HG03196 (cell line): ENCODE measurements at regions not wholly inside any gene's neighbourhood (a gene's known extent, or its start where the extent isn't known, plus 50 kb on each side); places are given as distances from the start of the nearest gene placed in this dataset.
"Not testable (repeated sequence)": the region's sequence is repeated elsewhere in the genome, so short reads cannot be mapped to it uniquely, and the experiment has no call there.

ENCODE experiments used
- ATAC-seq: cut with Tn5 transposase; IDR thresholded peaks from one replicate; pipeline ENCODE4 v1.9.1; 2021; ENCODE audit not compliant: unreplicated experiment

DNA sequence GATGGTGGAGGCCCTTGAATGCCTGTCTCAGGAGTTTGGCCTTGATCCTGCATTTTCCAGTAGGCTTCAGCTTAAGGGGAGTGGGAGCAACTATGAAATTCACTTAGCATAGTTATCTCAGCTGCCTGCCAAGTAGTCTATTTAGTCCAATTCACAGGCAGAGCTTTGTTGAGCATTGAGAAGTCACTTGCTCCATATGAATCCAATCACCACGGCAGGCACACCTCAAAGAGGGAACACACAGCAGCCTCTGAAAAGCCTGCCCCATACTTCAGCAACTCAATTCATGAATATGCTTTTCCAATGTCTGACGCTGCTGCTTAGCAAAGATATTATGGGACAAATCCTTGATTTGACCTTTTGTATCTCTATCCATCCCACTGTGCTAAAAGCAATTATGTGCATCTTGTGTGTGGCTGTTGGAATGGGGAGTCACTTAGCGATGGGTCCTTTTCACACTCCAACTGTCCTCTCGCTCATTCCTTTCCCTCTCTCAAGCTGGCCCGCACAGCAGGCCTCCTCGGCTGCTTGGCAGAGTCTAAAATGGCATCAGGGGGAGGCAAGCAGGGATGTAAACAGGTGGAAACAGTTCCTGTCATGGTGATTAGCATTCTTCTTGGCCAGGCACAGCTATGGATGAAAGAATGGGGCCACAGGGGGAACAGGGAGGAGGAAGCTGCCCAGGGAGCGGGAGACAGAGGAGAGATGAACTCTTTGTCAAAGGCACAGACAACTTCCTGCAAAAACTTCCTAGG lies 56.0 kb upstream of the LRPPRC start:
- no peak for ATAC-seq

DNA sequence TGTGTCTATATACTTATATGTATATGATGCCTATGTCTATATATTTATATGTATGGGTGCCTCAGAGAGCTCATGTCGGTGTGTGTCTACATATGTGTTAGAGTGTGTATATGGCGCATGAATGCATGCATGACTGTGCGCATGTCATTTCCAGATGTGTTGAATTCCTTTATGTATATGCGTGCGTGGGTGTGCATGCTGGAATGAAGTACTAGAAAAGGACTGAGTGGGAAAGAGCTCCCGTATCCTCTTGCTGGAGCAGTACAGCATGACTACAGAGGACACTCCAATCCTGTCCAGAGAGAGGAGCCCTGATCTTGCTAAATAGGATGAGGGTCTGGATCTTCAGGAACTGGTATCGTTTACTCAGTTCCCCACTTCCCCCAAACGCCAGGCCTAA lies 56.8 kb upstream of the LRPPRC start:
- no peak for ATAC-seq

DNA sequence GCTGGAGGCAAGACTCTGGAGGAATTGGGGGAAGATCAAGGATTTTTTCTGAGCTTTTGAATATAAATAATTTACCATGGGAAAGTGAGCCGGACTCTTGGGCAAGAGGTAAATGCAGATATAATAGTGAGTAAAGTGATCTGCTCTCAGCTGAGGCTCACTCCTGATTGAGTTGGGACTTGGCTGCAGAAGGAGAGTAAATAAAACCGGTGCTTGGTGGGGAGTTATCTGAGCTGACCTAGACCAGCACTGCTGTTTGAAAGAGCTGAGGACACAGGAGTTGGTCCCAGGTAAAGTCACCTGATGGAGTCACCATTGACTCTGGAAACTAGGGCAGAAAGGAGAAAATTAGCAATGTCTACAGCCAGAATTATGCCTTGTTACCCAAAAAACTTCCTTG lies 57.3 kb upstream of the LRPPRC start:
- ATAC-seq: no peak

DNA sequence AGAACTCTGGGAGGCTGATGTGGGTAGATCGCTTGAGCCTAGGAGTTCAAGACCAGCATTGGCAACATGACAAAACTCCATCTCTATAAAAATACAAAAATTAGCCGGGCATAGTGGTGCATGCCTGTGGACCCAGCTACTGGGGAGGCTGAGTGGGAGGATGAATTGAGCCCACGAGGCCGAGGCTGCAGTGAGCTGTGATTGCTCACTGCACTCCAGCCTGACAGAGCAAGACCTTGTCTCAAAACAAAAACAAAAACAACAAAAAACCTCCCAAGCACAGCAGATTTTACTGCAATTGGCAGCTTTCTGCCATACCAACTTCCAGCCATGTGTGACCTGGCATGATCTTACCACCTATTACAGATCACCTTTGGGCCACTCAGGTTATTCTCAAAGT lies 57.7 kb upstream of the LRPPRC start:
- no peak for ATAC-seq

DNA sequence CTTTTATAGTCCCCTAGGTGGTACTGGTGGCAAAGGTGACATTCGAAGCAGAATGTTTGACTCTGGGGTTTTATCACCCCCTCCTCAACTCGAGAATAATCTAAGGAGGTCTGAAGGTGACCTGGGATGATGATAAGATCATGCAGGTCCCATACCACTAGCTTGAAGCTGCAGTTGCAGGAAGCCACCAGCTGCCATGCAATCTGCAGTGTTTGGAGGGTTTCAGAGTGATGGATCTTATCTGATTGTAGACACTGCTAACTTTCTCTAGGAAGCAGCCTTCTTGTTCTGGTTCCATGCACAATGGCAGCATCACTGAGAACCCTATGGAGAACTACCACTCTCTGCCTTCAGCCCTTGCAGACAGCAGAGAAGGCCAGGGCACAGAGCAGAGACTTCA lies 59.4 kb upstream of the LRPPRC start:
- no peak for ATAC-seq

DNA sequence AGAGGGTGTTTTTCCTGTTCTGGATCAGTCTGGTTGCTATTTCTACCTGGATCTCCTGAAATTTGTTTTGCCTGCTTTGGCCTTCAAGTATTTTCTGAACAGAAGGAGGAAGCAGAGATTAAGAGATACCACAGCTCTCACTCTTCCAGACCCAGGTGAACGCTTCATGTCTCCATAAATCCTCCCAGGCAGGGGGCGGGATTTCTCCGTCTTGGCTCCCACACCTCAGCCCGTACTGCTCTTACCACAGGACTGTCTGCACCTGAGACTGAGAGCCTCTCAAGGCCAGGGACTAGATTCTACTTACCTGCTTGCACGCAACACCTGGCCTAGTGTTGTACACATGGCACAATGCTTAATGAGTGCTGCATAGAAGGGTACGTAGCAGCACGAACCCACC lies 59.9 kb upstream of the LRPPRC start:
- no peak for ATAC-seq

DNA sequence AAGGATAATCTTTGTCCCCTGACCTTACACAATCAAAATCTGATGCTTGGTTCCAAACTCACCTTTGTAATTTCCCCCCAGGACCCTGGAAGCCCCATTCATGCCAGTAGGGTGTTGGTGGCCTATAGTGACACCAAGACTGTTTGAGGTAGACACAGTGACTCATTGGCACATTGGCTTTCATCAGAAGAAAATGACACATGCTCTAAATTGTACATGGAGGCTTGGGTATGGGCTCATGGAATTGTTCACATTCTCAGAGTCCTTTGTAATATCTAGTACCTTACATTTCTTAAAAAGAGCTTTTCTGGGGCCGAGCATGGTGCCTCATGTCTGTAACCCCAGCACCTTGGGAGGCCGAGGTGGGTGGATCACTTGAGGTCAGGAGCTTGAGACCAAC lies 61.2 kb upstream of the LRPPRC start:
- no peak for ATAC-seq

DNA sequence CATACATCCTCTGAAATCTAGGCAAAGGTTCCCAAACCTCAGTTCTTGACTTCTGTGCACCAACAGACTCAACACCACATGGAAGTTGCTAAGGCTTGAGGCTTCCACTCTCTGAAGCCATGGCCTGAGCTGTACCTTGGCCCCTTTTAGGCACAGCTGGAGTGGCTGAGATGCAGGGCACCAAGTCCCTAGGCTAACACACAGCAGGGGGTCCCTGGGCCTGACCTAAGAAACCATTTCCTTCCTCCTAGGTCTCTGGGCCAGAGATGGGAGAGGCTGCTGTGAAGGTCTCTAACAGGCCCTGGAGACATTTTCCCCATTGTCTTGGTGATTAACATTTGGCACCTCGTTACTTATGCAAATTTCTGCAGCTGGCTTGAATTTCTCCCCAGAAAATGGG lies 64.5 kb upstream of the LRPPRC start:
- ATAC-seq: not testable (repeated sequence)

DNA sequence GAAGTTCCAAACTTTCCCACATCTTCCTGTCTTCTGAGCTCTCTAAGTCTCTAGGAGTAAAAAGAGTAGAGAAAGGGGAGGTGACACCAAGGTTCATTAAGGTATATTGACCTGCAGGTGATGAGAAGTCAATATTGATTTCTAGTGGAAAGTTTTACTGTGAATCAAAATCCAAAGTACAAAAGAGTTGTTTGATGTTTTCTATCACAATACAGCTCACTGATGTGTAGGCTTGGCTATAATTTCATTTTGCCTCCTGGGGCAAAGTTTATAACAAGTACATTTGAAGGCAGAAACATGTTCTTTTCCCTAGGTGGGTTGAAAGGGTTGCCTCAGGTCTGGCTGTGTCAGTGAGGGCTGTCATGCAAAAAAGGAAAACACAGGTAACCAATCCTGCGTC lies 65.2 kb upstream of the LRPPRC start:
- no peak for ATAC-seq

DNA sequence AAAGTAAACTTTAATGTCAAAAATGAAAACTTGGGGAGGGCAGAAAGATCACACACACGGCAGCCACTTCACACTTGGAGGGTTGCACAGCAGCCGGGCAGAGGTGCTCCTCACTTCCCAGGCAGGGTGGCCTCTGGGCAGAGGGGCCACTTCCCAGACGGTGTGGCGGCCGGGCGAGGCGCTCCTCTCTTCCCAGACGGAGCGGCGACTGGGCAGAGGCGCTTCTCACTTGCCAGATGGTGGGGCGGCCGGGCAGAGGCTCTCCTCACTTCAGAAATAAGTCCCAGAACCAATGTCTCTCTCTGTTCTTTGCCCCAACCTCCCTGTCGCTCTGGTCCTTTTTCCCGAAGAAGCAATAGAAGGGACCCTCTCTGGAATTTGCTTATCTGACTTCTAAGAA lies 65.7 kb upstream of the LRPPRC start:
- no peak for ATAC-seq

DNA sequence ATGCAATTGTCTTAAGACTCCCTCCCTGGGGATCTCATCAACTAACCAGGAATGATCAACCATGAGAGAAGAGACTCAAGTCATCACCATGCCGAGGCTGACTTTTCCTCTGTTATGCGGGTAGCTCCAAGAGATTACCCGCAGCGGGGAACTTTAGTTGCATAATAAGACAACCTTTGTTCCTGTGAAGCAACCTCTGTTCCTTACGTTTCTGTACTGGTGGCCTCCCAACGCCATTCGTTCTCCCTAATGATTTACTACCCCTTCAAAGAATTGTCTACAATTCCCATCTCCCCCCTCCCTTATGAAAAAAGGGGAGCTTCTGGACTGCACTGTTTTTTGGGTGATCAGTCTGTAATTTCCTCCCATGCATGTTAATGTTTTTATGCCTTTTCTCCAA lies 66.1 kb upstream of the LRPPRC start:
- ATAC-seq: no peak

DNA sequence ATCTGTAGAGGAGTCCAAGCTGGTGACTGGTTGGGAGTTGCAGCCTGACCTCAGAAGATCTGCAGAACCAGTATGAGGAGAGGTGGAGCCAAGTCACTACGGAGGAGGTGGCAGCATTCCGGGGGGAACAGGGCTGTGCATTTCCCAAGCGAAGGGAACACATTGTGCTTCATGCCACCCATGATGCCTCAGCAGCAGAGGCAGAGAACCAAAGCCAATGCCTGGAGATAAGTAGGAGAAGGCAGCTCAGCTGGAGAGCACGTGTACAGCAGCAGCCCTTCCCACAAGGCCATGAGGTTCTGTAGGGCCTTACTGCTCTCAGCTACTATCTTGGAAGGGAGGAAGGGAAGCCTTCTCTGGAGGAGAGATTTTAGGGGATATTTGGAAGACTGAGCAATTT lies 67.2 kb upstream of the LRPPRC start:
- ATAC-seq: no peak

DNA sequence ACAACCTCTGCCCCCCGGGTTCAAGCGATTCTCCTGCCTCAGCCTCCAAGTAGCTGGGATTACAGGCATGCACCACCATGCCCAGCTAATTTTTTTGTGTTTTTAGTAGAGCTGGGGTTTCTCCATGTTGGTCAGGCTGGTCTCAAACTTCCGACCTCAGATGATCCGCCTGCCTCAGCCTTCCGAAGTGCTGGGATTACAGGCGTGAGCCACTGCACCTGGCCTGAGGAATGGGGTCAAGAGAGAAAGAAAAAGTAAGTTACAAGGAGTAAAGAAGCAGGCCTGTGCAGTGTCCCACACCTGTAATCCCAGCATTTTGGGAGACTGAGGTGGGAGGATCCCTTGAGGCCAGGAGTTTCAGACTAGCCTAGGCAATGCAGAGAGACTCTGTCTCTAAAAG lies 68.5 kb upstream of the LRPPRC start:
- not testable (repeated sequence) for ATAC-seq

DNA sequence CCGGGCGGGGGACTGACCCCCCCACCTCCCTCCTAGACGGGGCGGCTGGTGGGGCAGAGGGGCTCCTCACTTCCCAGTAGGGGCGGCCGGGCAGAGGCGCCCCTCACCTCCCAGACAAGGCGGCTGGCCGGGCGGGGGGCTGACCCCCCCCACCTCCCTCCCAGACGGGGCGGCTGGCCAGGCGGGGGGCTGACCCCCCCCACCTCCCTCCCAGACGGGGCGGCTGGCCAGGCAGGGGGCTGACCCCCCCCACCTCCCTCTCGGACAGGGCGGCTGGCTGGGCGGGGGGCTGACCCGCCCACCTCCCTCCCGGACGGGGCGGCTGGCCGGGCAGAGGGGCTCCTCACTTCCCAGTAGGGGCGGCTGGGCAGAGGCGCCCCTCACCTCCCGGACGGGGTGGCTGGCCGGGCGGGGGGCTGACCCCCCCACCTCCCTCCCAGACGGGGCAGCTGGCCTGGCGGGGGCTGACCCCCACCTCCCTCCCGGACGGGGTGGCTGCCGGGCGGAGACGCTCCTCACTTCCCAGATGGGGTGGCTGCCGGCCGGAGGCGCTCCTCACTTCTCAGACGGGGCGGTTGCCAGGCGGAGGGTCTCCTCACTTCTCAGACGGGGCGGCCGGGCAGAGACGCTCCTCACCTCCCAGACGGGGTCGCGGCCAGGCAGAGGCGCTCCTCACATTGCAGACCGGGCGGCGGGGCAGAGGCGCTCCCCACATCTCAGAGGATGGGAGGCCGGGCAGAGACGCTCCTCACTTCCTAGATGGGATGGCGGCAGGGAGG lies 71.4 kb upstream of the LRPPRC start:
- ATAC-seq: not testable (repeated sequence)

DNA sequence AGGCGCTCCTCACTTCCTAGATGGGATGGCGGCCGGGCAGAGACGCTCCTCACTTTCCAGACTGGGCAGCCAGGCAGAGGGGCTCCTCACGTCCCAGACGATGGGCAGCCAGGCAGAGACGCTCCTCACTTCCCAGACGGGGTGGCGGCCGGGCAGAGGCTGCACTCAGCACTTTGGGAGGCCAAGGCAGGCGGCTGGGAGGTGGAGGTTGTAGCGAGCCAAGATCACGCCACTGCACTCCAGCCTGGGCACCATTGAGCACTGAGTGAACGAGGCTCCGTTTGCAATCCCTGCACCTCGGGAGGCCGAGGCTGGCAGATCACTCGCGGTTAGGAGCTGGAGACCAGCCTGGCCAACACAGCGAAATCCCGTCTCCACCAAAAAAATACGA lies 72.0 kb upstream of the LRPPRC start:
- not testable (repeated sequence) for ATAC-seq

DNA sequence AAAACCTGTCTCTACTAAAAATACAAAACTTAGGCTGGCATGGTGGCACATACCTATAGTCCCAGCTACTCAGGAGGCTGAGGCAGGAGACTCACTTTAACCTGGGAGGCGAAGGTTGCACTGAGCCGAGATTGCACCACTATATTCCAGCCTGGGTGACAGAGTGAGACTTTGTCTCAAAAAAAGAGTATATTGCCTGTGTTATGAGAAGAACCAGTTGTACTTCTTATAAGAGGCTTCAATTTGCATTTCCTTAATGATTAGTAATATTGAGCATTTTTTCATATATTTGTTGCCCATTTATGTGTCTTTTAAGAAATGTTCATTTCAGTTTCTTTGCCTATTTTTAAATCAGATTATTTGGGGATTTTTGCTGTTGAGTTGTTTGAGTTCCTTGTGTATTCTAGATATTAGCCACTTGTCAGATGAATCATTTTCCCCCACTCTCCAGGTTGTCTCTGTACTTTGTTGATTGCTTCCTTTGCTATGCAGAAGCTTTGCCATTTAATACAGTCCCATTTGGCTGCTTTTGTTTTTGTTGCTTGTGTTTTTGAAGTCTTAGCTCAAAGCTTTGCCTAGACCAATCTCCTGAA lies 75.8 kb upstream of the LRPPRC start:
- ATAC-seq: no peak

DNA sequence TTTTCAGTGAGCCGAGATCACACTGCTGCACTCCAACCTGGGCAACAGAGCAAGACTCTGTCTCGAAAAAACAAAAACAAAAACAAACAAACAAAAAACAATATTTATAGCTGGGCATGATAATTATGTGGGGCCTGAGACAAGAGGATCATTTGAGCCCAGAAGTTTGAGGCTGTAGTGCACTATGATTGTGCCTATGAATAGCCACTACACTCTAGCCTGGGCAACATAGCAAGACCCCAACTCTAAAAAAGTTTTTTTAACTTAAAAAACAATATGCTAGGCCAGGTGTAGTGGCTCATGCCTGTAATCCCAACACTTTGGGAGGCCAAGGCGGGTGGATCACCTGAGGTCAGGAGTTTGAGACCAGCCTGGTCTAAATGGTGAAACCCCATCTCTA lies 77.9 kb upstream of the LRPPRC start:
- not testable (repeated sequence) for ATAC-seq

DNA sequence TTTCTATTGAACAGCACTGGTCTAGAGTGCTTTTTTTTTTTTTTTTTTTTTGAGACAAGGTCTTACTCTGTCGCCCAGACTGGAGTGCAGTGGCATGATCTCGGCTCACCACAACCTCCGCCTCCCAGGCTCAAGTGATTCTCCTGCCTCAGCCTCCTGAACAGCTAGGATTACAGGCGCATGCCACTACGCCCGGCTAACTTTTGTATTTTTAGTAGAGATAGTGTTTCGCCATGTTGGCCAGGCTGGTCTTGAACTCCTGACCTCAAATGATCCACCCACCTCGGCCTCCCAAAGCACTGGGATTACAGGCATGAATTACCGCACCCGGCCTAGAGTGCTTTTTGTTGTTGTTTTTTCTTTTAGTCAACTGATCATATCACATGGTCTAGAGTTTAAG lies 79.0 kb upstream of the LRPPRC start:
- not testable (repeated sequence) for ATAC-seq

DNA sequence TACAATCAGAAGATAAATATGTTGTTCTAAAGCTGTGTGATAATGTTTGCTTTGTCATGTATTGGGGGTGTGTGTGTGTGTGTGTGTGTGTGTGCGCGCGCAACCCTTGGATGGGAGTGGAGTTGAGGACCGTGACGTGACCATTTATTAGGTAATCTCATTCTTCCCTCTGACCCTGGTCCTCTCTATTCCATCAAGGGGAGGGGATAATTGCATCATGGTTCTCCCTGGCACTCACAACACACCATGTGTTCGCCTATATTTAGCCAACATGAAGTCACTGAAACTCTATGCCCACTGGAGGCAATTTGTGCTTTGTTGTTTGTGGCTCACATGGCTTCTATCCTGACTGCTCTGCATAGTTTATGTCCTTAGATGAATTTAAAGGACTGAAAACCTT lies 79.8 kb upstream of the LRPPRC start:
- ATAC-seq: no peak

DNA sequence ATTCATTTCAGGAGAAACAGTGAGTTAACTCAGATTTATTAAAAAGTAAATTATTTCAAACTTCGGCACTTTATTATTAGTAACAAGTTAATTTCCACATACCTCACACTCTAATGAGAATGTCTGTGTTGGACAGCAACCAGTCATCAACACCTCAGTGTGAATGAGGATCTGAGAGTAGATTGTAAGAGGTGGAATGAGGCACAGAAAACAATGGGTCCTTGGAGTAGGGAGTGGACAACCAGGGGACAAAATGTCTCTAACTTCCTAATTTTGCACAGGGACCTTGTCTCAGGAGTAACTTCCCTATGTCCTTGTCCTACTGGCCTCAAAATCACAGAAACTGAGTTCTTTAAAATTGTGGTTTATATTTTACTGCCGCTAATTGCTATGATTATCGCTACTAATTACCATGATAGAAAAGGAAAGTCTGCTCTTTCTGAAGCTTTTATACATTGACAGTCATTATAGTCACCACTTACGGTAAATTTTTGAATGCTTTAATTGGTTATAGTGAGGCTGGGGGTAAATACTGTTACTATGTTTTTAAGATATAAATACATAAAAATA lies 82.2 kb upstream of the LRPPRC start:
- ATAC-seq: no peak

DNA sequence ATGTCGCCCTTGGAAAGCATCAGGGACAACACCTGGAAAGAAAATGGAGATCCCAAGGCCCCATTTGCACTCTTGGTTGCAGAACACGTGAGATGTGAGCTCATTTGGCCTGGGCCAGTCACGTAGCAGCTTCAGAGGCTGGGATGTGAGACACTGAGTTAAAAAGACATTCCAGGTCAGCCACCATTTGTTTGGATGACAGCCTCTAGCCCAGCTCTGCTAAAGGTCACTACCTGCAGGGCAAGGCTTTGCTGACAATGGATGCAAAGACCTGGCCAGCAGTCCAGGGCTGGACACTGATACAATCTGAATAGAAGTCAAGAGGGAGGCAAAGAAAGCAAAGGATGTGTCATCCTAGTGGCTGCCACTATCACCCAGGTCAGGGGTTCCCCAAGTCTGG lies 83.9 kb upstream of the LRPPRC start:
- no peak for ATAC-seq

DNA sequence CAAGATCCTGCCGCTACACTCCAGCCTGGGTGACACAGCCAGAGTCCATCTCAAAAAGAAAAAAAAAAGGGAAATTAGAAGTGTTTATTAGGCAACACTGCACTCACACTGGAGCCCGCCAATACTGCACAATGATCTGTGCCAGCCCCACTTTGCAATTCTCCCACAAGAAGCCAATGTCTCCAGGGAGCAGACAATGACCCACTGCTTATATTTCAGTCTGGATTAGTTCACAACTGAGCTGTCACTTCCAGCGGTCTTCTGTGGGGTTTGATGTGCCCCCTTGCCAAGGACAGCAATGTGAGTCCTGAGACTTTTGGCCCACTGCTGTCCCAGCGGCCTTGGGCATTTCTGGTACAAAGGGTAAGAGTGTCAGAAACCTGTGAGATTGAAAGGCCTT lies 85.6 kb upstream of the PPM1B start:
- no peak for ATAC-seq
